Stimulated activated CD4-positive, alpha-beta T cell treated with anti-CD3 and anti-CD28 coated beads, Interleukin-15, amount 100 ng/mL, for 48 hours (primary cell): ENCODE measurements at regions not wholly inside any gene's neighbourhood (a gene's known extent, or its start where the extent isn't known, plus 50 kb on each side); places are given as distances from the start of the nearest gene placed in this dataset.
"Not testable (repeated sequence)": the region's sequence is repeated elsewhere in the genome, so short reads cannot be mapped to it uniquely, and the experiment has no call there.

Experiments
- DNase-seq, 2 donors: peaks; one replicate each; pipeline ENCODE4 v3.0.0-alpha.2; 2020; ENCODE audit warnings: low read depth in 2 of 2

DNA sequence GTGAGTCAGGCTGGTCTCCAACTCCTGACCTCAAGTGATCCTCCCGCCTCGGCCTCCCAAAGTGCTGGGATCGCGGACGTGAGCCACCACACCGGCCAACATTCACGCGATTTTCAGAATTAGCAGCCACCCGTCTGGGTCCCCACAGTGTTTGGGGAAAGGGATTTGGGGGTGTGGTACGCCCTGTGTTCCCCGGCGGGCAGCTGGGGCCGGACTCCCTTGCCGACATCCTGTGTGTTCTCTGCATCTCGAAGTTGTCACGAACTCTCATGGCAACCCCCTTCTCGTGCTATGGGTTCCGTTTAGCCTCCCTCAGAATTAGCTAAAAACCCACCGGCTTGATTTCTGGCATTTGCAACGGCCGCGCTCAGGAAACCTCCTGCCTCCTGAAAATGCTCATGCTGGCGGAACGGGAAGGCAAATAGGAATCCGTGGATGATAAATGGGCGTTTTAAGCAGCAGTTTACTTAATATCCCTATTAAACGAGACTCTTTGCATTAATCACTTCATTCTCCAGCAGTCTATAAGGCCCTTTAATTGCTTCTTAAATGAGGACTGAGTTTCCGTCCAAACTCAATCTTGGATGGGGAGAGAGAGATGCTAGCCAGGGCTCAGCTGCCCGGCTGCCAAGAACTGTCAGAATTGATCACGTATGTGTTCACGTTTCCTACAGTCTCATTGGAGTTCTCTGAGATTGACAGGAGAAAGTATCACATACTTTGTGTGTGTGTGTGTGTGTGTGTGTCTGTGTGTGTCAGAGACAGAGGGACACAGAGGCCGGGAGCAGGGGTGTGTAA is 78.9 kb upstream of the PPP2R3B start:
- no peak for DNase-seq

DNA sequence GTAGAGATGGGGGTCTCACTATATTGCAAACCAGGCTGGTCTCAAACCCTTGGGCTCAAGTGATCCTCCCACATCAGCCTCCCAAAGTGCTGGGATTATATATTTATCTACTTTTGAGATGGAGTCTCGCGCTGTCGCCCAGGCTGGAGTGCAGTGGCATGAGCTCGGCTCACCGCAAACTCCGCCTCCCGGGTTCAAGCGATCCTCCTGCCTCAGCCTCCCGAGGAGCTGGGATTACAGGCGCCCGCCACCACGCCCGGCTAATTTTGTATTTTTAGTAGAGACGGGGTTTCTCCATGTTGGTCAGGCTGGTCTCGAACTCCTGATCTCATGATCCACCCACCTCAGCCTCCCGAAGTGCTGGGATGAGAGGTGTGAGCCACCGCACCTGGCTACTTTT is 80.1 kb upstream of the PPP2R3B start:
- not testable (repeated sequence) for DNase-seq

DNA sequence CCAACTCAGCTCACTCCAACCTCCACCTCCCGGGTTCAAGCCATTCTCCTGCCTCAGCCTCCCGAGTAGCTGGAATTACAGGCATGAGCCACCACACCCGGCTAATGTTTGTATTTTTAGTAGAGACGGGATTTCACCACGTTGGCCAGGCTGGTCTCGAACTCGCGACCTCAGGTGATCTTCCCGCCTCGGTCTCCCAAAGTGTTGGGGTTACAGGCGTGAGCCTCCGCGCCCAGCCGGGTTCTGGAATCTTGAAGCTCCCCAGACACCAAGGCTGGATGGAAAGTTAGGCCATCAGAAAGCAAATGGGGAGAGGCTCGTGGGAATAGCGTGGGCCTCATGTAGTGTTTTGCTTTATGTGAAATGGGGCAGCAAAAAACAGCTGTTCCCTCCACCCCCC is 81.0 kb upstream of the PPP2R3B start:
- not testable (repeated sequence) for DNase-seq

DNA sequence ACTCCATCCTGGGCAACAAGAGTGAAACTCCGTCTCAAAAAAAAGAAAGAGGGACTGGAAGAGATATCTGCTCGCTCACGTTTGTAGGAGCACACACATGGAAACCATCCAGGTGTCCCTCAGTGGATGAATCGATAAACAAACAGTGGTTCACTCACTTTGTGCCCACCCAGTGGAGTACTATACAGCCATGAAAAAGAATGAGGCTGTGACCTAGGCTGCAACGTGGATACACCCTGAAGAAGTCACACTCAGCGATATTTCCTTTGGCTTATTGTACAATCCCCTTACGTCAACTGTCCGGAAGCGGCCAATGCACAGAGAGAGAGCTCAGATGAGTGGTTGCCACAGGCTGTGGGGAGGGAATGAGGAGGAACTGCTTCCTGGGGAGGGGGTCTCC is 82.3 kb upstream of the PPP2R3B start:
- no peak for DNase-seq

DNA sequence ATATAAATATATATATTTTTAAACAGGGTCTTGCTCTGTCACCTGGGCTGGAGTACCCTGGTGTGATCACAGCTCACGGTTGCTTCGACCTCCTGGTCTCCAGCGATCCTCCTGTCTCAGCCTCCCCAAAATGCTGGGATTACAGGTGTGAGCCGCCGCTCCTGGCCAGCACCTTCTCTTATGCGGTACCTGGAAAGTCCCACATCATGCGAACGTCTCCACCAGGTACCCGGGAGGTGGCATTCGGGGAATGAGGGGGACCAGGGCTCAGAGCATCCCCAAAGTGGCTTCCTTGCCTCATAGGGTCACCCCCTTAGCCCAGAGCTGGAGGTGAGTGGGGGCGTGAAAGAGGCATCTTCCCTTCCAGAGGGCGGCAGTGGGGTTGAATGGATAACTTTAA is 84.0 kb upstream of the PPP2R3B start:
- no peak for DNase-seq

DNA sequence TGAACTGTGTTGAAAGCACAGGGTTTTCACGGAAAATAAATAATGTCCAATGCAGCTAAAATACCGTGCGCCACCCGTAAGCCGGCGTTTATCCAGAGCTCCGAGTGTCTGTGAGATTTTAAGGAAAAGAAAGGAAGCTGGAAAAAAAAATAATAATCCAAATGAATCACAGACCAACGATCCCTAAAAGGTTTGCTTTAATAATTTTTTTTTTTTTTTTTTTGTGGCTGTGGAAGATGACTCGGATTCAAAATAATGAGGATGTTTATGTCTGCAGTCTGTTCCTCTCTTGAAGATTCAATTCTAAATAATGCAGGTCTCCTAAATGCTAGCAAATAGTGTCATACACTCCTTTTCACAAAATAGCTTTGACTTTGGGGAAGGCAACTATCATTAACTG is 84.6 kb upstream of the PPP2R3B start:
- DNase-seq: no peak

DNA sequence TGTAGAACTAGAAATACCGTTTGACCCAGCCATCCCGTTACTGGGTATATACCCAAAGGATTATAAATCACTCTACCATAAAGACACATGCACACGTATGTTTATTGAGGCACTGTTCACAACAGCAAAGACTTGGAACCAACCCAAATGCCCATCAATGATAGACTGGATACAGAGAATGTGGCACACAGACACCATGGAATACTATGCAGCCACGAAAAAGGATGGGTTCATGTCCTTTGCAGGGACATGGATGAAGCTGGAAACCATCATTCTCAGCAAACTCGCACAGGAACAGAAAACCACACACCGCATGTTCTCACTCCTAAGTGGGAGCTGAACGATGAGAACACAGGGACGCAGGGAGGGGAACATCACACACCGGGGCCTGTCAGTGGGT is 85.6 kb upstream of the PPP2R3B start:
- DNase-seq: not testable (repeated sequence)

DNA sequence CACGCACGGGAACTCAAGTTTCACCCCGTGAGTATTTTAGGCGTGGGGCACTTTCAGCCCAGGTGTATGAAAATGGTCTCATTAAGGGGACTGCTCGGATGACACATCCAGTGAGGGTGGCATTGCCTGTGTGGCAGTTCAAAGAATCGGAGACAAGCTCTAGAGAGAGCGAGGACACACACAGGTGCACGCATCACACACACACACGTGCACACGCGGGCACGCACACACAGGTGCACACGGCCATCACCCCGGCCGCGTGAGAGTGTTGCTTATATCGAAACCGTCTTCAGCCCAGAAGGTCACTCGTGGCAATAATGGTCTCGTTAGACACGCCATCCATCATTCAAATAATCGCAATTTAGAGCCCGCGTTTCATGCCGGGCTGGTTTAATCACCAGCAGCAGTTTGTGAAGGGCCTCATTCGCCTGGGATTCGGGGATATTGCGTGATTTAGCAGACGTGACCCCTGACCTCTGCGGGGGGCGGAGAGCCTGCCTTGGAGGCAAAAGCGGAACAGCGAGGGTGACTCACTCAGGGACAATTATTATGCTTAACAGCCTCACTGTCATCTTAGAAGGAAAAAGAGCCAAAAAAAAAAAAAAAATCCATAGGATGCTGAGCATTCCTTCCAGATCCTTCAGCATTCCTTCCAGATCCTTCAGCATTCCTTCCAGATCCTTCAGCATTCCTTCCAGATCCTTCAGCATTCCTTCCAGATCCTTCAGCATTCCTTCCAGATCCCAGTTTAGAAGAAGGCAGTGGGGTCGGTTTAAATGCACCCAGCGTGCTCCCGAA is 89.4 kb upstream of the PPP2R3B start:
- no peak for DNase-seq

DNA sequence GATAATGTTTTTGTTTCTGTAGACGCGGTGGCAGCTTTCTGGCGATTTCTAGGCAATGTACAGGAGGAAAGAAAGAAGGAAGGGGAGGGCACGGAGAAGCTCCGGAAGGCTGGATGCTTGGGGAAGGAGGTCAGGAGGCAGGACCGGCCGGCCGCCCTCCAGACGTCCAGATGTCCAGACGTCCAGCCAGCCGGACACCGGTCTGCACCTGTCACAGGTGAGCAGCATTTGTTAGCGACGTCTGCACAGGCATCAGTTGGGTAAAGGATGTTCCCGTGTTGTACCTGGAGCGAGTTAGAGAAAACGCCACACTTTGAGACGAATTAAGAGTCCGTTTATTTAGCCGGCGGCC is 90.0 kb upstream of the PPP2R3B start:
- no peak for DNase-seq

DNA sequence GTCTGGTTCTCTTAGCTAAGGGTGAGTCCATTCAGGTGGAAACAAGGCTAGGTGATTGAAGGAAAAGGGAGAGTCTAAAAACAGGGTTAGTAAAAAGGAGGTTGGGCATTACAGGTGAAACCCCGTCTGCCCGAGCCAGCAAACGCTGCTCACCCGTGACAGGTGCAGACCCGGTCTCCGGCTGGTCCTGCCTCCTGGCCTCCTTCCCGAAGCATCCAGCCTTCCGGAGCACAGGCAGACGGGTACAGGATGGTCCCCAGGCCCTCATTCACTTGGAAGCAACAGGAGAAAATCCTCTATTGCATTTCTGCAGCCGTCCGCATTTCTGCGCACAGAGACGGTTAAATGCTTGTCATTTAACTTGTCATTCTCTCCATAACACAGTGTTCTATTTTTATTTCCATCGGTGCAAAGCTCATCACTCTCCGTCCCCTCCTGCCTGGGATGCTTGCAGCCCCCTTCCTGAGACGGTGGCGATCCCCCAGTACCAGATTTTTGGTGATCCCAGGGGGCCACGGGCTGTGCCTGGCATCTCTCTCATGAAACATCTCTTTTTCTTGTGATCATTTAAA is 90.8 kb upstream of the PPP2R3B start:
- no peak for DNase-seq

DNA sequence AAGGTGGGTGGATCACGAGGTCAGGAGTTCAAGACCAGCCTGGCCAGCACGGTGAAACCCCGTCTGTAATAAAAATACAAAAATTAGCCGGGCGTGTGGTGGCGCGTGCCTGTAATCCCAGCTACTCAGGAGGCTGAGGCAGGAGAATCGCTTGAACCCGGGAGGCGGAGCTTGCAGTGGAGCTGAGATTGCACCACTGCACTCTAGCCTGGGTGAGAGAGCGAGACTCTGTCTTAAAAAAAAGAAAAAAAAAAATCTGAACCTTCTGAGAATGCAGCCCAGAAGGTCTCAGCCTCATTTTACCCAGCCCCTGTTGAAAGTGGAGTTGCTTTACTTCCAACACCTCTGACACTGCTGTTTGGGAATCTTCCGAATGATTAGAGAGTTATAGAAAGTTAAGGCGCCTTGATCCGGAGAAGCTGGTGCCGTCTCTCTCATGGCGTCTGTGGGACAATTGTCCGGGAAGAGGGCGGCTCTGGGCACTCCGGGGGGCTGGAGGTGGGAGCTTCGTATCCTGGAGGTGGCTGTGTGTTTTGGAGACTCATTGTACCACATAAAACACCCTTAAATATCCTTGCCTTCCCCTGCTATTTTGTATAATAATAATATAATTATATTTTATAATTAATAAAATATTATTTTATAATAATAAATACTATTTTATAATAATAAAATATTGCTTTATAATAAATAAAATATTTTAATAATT is 92.7 kb upstream of the PPP2R3B start:
- DNase-seq: no peak

DNA sequence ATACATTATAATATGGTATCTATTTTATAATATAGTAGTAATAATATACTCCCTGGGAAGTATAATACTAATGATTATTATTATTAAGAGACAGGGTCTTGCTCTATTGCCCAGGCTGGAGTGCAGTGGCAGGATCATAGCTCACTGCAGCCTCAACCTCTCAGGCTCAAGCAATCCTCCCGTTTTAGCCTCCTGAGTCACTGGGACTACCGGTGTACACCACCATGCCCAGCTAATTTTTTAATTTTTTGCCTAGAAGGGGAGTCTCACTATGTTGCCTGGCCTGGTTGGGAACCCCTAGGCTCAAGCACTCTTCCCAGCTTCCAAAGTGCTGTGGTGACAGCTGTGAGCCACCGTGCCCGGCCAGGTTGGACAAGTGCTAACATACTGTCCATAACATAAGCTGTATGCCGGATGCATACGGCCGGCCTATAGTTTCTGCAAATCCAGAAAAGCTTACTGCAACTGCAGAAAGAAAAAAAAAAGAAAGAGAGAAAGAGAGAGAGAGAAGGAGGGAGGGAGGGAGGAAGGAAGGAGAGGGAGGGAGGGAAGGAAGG is 94.2 kb upstream of the PPP2R3B start:
- DNase-seq: no peak

DNA sequence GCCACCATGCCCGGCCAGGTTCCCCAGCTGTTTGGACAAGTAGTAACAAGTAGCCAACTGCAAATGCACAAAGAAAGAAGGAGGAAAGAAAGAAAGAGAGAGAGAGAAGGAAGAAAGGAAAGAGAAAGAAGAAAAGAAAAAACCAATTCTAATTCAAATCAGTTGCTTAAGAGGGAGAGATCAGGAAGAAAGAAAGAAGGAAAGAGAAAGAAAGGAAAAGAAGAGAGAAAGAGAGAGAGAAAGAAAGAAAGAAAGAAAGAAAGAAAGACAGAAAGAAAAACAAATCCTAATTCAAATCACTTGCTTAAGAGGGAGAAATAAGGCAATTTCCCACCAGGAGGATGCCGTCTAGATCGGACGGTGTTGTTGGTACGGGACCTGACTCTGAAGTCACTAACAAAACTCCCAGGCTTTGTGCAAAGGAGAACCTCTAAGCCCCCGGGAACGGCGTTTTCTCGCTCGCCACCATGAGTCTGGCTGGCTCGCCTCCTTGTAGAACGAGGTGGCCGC is 95.5 kb upstream of the PPP2R3B start:
- DNase-seq: no peak

DNA sequence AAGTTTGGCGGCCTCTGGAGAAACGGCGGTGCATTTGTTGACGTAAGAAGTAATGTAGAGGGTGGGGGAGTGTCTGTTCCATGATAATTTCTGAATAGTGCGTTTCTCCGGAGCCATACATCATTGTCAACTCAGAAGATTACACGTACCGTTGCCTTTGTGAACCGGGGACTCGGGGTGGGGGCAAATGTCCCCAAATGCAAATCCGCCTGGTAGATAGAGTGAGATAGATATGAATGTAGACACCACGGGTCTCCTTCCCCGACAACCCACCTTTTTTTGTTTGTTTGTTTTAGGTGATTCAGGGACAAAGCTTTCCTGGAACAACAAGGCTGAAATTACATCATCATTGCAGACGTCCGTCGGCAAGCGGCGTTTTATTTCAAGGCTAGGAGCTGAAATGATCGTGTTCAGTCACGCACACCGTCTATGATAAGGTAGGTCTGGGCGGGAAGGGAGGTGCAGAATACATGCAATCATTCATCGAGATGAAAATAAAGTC is 96.0 kb upstream of the PPP2R3B start:
- no peak for DNase-seq

DNA sequence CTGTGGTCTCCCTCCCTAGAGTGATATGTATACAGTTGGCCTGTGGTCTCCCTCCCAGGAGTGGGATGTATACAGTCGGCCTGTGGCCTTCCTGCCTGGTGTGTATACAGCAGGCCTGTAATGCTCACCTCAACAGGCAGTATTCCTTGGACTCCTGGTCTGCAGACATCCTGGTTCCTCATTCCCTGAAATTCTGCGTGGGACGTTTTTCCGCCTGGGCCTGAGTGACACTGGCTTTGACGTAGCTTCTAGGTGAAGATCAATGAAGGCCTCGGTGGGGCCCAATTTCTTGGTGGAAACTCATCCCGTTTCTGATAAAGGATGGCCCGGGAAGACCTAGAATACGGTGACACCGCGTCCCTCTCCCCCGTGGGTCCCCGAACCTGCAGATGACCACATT is 98.7 kb upstream of the PPP2R3B start:
- DNase-seq: no peak

DNA sequence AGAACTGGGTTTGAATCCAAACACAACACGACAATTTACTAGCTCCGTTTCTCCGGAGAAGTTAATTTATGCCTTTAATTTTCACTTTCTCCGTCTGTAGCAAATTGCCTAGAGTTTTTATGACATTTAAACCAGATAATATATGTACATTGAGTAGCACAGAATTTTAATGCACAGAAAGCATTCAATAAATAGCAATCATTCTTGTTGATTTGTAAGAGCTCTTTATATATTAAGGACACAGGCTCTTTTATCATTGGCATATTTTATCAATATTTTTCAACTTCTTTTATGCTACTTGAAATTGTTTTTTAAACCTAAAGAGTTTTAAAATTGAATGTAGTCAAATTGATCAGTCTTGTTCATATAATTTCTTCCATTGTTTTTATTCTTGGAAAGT is 99.6 kb upstream of the PPP2R3B start:
- no peak for DNase-seq

DNA sequence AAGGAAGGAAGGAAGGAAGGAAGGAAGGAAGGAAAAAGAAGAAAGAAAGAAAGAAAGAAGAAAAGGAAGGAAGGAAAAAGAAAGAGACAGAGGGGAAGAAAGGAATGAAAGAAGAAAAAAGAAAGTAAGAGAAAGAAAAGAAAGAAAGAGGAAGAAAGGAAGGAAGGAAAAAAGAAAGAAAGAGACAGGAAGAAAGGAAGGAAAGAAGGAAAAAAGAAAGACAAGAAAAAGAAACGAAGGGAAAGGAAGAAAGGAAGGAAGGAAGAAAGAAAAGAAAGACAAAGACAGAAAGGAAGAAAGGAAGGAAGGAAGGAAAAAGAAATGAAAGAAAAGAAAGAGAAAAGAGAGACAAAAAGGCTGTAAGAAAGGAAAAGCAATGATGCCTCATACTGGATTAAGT is 101.1 kb upstream of the PPP2R3B start:
- no peak for DNase-seq

DNA sequence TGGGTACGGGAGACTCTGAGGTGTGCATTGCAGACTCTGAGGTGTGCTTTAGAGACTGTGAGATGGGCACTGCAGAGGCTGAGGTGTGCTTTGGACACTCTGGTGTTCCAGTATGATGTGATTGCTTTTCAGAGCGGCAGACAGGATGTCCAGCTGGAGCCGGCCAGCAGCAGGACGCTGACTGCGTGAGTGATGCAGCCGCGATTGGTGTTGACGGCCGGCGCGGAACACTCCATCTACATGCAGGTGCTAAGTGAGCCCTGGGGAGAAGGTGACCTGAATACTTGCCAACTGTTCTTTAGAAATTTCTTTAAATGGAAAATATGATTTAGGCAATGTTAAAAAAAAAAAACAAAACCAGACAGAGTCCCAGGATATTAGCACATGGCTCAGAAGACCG is 103.1 kb upstream of the PPP2R3B start:
- no peak for DNase-seq

DNA sequence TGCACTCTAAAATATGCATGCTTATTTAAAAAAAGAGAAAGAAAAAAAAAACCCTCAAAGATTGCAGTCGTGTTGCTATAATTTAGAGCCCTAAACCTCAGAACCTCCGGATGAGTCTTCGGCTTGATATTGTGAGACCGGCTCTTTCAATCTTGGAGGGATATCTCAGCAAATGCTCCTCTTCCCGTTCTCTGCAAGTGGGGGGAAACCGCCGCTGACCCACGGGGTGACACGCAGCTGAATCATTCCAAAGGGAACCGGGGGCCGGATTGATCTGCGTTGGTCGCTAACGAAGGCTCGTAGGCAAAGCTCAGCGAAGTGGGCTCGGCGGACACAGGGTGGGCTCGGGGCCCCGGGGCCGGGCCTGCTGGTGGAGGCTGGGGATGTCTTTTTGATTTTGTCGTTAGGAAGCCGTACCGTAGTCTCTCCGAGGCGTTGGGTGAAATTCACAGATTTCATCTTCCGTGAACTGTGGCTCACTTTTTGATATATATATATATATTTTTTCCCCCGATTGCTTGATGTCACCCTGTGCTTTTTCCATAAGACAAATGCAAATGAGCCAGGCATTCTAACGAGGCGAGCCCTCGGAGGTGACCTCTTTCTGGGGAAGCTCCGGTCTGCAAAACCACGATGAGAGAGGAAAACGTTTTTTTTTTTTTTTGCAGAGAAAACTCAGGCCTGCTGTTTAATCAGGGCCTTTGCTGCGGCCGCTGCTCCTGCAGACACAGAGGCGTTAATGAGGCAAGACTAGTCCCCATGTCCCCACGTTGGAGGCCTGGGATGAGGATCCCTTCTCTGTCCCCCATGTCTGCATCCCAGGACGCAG is 110.7 kb upstream of the PPP2R3B start:
- no peak for DNase-seq

DNA sequence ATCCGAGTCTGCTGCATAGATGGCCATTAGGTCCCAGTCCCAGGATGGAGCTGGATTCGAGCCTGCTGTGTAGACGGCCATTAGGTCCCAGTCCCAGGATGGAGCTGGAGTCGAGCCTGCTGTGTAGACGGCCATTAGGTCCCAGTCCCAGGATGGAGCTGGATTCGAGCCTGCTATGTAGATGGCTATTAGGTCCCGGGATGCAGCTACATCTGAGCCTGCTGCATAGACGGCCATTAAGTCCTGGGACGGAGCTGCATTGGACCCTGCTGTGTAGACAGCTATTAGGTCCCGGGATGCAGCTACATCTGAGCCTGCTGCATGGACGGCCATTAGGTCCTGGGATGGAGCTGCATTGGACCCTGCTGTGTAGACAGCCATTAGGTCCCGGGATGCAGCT is 112.2 kb upstream of the PPP2R3B start:
- DNase-seq: not testable (repeated sequence)

DNA sequence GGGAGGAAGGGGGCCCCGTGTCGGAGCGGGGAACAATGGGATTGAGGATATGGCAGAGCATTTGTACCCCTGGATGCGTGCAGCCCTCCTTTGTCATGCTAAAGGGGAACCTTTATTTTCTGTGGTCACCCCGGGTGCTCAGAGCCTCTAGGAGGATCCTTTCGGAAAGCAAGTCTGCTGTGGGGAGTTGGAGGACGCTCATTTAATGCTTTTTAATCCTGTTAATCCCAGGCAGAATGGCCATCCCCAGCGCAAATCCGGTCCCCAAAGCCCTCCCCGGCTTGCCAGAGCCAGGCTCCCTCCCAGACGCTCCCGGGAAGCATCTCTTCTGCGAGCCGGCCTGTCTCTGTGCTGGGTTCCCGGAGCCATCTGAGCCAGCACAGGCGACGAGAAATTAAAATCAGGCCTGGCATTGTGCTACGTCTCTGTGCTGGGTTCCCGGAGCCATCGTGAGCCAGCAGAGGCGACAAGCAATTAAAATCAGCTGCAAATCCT is 113.2 kb upstream of the PPP2R3B start:
- DNase-seq: no peak
